Loucy (cell line): ENCODE measurements at regions not wholly inside any gene's neighbourhood (a gene's known extent, or its start where the extent isn't known, plus 50 kb on each side); places are given as distances from the start of the nearest gene placed in this dataset.

Experiments used
- CTCF ChIP-seq: fragments of 200-600 bp; sonication (generic); conservative IDR thresholded peaks from 2 replicates; pipeline ENCODE4 v1.5.1; 2014; ENCODE audit warnings: mild to moderate bottlenecking, antibody characterized with exemption, low read length
- EZH2phosphoT487 ChIP-seq: fragments of 200-600 bp; IDR thresholded peaks from 2 replicates; pipeline ENCODE4 v1.6.1; 2018; ENCODE audit warnings: antibody characterized with exemption, mild to moderate bottlenecking, moderate library complexity, borderline replicate concordance

DNA sequence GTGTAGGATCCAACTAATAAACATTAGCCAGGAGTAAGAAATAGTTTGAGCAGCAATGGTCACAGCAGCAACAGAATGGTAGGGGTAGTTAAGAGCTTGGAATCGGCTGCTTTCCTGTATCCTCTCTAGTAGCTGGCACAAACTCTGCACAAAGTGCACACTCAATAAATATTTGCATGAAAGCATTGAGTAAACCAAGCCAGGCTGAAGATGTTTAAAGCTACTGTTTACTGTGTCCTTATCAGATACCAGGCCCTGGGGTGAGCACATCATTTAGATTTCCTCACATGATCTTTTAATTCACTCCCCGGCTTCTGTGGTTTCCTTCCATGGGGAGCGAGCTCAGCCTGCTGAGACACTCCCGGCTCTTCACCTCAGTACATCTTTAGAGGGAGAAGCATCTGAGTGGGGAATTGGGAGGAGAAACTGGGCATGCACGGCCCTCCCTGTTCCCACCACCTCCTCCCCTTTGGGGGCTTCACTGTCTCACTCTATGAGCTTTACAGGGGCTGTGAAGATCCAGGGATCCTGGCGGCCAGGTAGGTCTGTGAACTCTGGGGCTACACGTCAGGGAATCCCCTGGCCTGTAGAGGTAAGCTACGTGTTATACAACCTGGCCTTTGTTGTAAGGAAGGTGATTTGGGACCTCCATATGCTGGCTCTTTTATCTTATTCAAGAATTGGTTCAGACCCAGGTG is 107.2 kb upstream of the VASH1 start:
- TF ChIP-seq CTCF (no peak), EZH2phosphoT487 (no peak)
